Suppressor macrophage treated with lipopolysaccharide for 1 hour (primary cell): ENCODE measurements at regions not wholly inside any gene's neighbourhood (a gene's known extent, or its start where the extent isn't known, plus 50 kb on each side); places are given as distances from the start of the nearest gene placed in this dataset.
"Not testable (repeated sequence)": the region's sequence is repeated elsewhere in the genome, so short reads cannot be mapped to it uniquely, and the experiment has no call there.

Experiments
- DNase-seq, 3 donors: peaks; one replicate each; pipeline ENCODE4 v3.0.0-alpha.2; 2020 to 2022

DNA sequence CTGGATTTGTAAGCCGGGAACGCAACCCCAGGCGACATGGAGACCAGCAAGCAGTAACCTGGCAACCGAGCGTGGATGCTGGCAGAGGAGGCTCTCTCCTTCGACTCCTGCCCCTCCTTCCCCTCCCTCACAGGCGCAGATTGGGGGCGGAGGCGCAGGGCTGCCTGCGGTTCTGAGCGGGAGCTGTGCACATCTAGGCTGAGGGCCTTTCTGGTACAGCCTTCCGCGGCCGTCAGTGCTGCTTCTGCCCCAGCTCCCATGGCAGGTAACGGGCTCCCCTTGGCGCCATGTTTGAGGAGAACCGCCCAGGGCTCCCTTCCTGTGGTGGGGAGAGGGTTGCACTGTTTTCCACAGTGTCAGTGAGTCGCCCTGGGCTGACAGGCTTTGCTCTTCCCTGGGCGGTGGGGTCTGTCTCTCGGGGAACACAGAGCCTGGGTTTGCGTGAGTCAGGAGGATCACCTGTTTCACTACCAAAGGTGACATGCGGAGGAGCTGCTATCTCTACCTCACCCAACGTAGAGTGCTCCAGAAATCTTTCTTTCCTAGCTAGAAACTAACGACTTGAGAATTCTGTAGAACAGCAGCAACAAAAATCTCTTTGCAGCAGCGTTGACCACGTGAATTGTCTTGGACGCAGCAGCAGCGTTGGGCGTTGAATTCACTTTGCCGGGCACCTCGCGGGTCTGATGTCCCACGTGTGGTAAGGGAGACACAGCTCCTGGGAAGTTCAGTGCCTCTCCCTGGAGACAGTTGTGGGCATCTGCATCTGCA, 154.8 kb upstream of the COBL start:
- DNase-seq, result no peak

DNA sequence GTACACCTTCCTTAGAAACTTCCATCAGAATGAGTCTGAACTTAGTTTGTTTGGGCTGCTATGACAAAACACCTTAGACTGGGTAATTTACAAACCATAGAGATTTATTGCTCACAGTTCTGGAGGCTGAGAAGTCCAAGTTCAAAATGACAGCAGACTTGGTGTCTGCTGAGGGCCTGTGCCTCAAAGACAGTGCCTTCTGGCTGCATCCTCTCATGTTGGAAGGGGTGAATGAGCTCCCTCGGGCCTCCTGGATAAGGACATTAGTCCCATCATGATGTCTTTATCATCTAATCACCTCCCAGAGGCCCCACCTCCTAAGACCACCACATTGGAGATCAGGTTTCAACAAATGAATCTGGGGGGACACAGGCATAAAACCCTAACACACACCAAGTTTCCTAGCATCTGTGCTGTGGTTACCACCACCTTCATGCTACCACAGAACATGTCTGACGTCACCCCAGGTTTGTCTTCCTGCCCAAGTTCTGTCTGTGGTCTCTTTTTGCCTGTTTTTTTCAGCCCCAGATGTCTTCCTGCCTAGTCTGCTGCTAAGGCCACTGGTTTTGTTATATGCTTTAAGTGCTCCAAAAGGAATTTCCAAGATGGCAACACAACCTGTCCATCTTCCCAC, 150.9 kb upstream of the COBL start:
- no peak for DNase-seq

DNA sequence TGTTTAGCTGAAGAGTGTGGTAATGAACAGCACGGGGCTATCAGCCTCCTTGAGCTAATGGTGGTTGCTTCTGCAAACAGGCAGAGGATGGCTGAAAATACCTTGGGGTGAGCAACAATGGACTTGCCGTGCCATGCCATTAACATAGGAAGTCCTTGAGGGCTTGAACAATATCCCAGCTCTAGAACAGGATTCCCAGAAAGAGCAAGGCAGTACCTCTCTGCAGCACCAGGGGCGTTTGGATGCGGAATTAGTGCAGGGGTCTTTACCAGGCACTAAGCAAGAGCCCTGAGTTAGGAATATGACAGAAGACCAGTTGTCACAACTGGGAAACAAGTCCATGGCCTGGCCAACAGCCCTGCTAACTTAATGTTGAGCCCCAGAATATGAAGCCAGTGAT, 143.2 kb upstream of the COBL start:
- no peak for DNase-seq

DNA sequence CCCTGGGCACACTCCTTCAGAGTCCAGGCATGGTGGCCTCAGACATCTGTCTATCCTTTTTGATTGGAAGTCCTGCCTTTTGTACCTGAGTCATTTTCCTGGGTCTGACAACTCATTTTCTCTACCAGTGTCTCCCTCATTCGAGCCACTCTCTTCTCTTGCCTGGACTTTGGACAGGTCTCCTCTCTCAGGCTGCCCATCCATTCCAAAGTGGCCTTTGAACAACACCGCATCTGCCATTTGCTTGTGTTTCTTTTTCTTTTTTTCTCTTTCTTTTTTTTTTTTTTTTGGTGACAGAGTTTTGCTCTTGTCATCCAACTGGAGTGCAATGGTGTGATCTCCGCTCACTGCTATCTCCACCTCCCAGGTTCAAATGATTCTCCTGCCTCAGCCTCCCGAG, 142.1 kb upstream of the COBL start:
- no peak for DNase-seq

DNA sequence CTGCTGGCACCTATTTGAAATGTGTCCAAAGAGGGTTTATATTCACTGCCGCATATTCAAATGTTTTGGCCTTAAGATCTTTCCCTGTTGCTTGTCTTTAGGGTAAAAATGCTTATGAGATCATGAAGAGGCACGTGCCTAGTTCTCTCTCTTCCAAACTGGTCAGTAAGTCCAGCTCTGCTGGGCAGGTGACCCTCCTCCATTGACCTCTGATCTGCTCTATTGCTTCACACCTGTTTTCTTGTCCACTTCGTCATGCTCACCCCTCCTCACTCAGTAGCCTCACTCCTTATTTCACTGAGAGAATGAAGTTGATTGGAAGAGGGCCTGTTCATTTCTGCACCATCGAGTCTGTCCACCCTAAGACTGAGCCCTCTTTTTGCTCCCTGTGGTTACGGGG, 140.5 kb upstream of the COBL start:
- DNase-seq, result no peak

DNA sequence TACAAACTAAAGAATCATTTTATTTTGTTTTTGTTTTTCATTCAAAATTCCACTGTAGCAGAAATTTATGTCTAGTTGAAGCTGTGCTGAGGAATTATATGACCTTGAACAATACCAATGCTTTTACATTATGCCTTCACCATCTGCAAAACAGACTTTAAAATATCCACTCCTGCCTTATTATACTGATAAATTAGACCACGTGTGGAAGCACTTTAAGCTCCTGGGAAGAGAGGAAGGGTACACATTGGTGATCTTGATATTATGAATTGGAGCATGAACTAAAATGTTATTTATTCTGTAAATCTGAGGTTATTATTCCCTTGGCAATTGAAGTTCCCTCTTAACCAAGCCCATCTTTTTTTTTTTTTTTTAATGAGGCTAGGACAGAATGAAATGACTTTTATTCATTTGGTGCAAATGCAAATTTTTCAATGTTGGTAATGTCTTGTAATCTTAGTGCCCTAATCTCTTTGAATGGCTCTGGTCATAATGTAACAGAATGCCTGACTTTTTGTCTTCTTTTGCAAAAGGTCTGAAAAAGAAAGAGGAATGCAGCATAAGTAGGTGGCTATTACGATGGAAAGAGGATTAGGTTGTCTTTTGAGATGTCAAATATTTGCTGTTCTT, 139.9 kb upstream of the COBL start:
- no peak for DNase-seq

DNA sequence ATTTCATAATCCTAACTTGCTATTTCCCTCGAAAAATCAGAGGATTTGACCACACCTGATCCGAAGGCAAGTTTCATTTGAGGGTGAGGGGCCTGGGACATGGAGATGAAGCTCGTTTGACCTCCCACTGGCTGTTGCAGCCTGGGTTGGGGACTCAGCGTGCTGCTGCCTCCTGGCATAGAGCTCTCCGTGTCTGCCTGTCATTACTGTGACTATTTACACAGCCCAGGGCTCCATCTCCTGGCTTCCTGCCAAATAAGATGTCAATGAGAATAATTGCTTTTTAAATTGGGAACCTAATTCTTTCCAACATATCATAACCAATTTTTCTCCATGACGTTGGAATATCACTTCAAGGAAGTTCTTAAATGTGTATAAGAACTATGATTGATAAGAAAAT, 139.3 kb upstream of the COBL start:
- no peak for DNase-seq

DNA sequence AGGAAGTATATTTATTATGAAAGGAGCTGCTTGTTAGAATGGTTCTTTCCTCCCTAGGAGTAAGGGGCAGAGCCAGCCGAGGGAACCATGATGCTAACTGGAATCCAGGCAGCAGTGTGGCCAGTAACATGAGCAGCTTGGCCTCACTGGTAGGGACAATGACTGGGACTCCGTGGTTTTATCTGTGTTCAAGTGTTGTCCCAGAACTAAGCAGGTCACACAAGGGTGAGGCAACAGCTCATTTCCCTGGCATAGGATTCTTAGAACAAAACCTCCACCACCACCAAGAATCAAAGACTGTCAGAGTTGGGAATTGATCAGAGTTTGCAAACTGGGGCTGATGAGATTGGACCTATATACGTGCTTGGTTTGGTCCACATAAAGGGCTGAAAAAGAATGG, 138.9 kb upstream of the COBL start:
- no peak for DNase-seq

DNA sequence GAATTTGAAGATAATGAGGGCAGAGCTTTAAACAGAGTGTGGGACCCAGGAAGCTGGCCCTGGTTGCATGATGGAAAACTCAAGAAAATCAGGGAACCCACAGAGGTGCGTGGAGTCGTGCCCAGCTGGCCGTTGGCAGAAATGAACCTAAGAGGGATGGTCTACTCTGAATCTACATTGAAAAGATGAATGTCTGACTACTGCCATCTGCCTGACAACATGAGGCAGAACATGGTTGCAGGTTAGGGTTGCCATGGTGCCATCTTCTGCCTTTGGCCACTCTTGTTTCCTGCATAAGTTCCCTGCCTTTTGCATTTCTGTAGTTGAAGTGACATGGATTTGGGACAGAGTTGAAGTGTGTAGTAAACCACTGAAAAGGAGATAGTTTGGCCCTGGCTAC, 138.5 kb upstream of the COBL start:
- no peak for DNase-seq

DNA sequence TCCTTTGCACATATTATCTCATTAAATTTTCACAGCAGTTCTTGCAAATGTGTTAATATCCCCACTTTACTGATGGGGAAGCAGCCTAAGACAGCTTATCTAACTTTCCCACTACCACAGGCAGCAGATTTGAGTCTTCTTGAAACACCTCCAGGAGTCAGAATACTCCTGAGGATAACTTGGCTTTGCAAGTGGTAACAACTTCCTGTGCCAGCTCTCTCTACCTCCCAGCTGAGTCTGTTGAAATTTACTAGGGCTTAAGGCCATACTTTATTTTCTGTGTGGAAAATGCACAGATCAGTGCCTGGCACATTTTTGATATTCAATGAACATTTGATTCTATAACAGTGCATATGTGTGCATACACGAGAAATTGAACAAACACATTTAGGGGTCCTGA, 136.1 kb upstream of the COBL start:
- no peak for DNase-seq

DNA sequence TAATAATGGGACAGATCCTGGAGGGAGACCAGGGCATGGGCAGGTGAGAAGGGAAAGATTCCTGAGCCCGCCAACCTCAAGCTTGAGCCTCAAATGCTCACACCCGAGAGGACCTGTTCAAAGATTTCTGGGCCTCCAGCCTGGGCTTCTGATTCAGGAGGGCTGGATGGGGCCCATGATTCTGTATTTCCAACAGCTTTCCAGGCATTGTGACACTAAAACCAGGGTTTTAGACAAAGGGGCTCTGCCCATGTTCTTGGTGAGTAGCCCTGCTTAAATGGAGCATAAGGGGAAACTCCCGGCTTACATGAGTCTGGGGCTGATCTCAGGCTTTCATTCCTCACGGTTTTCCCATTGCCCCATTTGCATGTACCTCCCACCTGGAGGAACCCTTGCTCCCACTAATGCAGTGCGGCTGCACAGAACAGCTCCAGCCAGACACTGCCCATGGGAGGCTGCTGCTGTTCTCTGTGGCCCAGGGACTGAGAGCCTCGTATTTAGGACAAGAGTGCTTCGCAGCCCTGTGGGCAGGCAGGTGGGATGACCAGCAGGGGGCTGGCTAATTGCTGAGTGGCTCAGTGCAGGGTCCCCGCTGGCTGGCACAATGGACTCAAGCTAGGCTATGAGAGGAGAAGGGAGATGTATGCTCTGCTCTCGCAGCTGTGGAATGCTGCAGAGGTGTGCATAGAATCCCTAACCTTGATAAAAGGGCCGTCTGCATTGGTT, 135.3 kb upstream of the COBL start:
- no peak for DNase-seq

DNA sequence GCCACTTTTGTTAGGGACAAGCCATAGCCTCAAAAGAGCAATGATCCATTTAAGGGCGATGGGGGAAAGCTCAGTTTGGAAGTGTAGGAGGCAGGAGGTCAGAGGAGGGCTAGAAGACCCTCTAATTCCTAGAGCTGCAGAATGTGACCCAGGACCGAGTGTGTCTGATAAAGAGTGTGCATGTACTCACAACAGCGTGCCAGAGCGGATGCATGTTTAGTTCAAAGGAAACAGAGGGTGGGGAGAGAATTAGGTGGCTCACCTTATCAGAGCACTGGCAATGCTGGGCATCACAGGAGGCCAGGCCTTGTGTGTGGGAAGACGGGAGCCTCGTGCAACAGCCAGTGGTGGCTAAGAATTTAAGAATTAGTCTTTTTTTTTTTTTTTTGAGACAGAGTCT, 133.9 kb upstream of the COBL start:
- no peak for DNase-seq

DNA sequence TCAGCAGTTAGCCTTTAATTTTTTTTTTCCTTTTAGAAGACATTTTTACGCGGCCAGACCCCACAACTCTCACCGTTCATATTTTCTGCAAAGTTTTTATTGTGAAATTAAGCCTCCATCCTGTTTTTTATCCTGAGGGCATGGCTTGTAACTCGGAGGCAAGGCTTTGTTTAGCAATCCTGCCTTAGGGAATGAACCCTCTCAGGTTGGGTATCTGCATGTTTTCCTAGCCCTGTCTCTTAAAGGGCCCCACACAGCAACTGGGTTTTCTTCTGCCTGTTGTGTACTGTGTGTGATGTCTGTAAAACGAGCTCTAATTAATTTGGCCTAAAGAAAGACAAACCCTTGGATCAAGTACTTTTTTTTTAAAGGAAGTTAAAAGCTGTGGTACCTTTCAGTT, 130.2 kb upstream of the COBL start:
- DNase-seq, result no peak

DNA sequence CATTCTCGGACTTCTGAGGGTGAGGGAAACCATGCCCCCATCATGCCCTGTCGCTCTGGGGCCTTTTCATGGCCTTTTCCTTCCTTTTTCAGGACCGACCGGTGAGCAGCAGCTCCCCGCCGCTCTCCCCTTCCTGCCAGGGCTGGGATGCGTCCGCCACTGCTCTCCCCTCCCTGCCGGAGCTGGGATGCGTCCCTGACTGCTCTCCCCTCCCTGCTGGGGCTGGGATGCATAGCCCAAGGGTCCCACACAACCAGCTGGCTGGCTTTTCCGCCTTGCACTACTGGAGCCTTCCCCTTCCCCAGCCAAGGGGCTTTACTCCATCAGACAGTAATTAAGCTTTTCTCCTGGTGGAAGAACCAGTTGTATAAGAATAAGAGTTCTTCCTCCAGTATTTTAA, 129.7 kb upstream of the COBL start:
- no peak for DNase-seq

DNA sequence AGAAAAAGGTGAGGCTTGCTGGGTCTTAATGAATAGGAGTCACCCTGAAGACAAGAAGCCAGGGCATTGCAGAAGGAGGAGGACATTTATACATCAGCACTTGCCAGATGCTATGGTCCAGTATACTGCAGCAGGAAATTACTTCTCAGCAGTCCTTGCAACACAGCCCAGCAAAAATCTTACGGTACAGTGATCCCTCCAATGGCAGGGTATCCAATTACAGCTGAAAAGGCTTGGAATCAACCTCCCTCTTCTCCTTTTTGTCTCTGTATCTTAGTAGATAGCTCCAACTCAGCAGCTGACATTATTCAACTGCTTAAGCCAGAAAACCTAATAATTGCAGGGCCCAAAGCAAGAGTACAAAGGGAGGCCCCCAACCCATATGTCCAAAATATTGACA, 128.3 kb upstream of the COBL start:
- DNase-seq, result no peak

DNA sequence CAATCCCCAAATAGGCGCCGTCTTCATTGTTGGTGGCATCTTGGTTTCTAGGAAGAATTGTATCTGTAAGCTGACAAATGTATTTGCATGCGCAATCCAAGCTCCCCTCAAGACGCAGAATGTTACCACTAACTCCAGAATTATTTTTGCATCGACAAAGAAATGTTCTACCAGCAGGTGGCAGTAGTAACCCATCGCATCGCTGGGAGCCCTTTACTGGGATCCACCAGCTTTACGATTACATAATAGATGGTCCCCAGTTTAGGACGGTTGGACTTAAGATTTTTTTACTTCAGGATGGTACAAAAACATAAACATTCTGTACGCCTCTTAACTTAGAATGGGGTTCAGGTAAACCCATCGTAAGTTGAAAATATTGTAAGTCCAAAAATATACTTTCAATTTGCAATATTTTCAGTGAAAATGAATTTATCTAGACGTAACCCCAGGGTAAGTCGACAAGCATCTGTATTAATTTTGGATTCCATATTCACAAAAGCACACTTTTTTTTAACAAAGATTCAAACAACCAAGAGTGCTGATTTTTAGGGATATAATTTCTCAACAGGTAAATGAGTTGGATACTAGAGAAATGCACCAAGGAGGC, 114.0 kb upstream of the COBL start:
- DNase-seq, result peak; percentile 54 to 66 (median 62)

DNA sequence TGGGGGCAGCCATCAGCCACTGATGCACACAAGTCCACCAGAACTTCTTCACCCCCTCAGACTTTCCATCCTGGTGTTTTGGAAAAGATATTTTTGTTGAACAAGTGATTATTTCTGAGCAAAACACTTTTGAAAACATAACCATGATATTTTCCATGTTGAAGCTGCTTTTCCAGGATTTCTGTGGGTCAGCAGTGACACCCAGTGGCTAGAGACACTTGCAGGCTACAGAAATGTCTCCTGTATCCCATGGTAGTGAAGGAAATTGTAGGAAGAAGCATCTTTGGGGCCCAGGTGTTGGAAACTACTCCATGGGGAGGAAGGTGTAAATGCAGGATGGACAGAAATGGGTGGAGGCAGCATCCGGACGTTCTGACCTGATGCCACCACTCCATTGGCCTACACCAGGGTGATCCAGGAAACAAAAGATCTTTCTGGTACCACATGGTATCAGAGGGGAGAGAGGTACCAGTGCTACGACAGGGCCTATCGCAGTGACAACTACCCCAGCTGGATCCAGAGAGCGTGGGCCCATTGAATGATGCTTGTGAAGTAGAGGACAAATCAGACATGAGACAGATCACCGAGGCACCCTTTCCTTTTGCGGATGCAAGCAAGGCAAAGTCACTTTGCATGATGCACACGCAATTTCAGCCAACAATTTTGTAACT, 111.7 kb upstream of the COBL start:
- DNase-seq, result no peak

DNA sequence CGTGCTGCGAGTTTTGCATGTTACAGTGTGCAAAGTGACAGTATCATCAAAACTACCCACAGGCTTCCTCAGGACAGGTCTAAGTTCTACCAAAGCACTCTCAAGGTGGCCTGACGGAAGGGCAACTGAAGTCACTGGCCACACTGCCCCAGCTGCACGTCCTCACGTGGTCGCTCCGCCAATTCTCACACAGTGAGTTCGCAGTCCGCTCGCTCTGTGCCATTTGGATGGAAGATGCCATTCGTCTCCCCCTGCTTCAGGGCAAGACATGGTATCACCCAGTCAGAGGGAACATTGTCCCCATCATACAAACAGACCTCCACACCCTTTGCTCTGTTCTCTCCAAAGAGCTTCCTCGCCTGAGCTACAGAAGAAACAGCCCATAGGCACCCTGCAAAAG, 109.6 kb upstream of the COBL start:
- DNase-seq, result no peak

DNA sequence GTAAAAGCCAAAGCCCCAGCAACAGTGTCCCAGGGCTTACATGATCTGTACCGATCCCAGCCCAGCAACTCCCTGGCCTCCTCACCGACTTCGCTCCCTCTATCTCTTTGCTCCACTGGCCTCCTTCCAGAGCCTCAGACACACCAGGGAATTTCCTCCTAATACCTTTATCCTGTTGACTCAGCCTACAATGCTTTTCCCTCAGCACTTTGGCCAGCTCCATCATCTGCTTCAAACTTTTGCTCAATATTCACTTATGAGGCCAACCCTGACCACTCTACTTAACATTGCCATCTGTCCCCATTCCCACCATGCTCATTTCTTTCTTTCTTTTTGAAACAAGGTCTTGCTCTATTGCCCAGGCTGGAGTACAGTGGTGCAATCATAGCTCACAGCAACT, 93.3 kb upstream of the COBL start:
- DNase-seq, result not testable (repeated sequence)

DNA sequence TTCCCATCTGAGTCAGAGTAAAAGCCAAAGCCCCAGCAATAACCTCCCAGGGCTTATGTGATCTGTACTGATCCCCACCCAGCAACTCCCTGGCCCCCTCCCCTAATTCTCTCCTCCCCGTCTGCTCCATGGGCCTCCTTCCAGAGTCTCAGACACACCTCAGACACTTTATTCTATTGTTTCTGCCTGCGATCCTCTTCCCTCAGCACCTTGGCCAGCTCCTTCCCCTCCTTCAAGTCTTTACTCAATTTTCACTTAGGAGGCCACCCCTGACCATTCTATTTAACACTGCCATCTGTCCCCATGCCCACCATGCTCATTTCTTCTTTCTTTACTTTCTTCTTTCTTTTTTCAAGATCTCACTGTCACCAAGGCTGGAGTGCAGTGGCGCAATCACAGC, 81.0 kb upstream of the COBL start:
- not testable (repeated sequence) for DNase-seq

DNA sequence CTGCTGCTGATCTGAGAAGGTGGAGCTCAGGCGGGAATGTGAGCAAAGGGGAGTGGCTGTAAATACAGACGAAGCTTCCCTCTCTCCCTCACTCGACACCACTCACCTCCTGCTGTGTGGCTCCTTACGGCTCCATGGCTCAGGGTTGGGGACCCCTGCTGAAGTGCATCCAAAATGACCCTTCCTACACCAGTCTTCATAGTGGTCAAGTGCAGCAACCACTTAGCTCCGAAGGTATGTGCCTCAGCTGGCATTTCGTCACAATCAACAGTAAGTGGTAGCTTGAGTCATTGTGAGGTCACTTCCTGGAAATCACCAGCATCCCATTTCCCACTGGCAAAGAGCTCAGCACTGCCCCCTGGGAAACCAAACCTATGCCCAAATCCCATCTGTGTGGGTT, 76.4 kb upstream of the COBL start:
- DNase-seq, result not testable (repeated sequence)

DNA sequence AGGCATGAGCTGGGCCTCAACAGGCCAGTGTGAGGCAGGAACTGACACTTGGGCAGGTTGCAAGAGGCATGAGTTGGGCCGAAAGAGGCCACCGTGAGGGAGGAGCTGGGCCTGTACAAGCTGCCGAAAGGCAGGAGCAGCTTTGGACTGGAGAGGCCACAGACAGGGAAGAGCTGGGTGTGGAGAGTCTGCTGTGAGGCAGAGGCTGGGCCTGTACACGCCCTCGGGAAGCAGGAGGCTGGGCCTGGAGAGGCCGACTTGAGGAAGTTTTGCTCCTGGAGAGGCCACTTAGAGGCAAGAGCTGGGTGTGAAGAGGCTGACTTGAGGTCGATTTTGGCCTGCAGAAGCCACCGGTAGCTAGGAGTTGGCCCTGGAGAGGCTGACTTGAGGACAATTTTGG, 73.3 kb upstream of the COBL start:
- DNase-seq, result not testable (repeated sequence)
